GM19239 (cell line): ENCODE measurements at regions not wholly inside any gene's neighbourhood (a gene's known extent, or its start where the extent isn't known, plus 50 kb on each side); places are given as distances from the start of the nearest gene placed in this dataset.

Experiments used
- DNase-seq: peaks from one replicate; pipeline ENCODE4 v3.0.0; 2011; ENCODE audit warnings: low spot score; ENCODE audit not compliant: insufficient read length
- FAIRE-seq: peaks from 2 replicates; lab custom pipeline; 2011; peaks lifted over from hg19 to GRCh38; lab: Jason Lieb, UNC

DNA sequence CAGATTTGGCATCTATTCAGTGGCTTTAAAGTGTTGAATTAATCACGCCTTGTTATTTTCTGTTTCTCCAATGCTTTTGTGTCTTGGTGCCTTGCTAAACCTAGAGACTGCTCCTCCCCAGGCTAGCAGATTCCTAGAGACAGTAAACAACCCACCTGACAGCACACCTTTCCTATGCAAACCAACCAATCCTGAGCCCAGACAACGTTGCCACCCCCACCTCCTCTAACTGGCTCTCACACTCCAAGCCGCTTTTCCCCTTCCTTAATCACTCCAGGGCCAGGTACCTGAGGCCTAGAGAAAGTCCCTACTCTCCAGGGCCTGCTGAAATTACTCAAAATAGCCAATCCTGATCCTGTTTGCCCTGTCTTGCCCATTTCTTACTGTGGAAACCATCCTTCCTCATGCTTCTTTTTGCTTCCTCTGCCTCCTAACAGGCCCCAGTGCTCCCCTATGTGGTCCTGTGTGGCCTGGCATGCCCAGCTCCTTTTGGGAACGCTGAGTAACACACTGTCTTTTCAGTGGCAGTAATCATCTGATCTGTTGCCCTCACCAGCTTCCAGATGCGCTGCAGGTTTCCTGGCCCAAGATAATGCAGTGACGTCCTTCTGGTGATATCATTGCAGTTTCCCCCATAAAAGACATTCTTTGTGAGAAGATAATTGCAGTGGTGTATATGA, 53.4 kb downstream of the GAS1 start:
- DNase-seq (no peak), FAIRE-seq (no peak)

DNA sequence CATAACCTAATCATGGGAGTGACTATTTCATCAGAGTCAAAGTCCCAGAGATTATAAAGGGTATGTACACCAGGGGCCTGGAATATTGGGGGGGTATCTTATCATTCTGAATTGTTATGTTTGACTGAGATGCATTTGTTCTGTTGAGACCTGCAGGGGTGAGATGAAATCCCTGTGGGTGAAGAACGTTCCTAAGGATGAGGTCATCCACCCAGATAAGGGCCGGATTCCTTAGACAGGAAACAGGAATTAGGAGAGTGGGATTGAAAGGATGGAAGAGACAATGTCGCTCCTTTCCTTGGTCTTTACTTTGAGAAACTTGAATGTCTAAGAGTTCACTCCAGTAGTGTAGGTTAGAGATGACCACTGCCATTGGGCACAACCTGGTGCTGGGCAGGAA, 54.7 kb downstream of the GAS1 start:
- FAIRE-seq (no peak), DNase-seq (no peak)

DNA sequence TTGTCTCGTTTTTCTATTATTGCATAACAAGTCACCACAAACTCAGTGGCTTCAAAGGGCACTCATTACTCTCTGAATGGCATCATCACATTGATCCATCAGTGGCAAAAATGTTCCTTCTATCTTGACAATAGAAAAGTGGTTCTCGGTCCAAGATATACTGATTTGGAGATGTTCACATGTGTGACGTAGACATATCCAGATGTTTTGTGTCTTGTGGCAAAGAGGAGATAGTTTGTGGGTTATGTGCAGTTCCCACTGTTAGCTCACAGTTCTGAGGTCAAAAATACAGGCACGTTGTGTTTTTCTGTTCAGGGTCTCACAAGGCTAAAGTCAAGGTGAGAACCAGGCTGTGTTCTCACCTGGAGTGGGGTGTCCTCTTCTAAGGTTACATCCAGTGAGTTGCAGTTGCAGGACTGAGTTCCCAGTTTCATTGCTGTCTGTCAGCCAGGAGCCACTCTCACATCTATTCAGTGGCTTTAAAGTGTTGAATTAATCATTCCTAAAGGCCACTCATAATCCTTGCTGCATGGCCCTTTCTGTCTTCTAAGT, 55.3 kb downstream of the GAS1 start:
- FAIRE-seq = no peak
- no peak for DNase-seq

DNA sequence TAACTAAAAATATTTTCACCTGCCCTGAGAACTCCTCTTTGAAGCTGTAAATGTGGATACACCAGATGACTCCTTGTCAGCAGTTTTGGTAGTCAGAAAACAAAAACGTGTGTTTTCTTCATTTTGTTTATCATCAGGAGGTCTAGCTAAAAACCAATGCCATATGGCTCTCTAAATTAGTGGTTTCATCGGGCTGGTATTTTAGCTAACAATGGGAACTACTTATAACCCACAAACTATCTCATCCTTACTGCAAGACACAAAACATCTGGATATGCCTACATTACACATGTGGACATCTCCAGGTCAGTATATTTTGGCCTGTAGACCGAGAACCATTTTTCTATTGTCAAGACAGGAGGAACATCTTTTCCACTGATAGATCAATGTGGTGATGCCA, 56.2 kb downstream of the GAS1 start:
- no peak for DNase-seq
- FAIRE-seq = no peak

DNA sequence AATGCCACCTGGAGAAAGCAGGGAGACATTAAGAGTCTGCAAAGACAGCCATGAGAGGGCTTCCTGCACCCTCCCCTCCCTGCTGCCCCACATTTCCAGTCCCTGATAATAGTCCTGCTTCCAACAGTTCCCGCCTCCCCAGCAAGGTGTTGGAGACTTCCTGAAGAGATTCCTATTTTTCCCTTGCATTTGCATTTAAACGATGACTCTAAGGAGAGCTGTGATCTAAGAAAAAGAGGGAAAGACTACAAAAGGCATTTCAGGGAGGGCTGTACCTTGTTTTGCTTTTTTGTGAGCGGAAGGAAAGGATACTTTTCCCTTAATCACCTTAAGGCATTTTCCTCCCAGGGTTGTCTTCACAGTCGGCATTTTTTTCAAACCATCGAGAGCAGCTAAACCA, 62.1 kb downstream of the GAS1 start:
- FAIRE-seq (no peak), DNase-seq (no peak)

DNA sequence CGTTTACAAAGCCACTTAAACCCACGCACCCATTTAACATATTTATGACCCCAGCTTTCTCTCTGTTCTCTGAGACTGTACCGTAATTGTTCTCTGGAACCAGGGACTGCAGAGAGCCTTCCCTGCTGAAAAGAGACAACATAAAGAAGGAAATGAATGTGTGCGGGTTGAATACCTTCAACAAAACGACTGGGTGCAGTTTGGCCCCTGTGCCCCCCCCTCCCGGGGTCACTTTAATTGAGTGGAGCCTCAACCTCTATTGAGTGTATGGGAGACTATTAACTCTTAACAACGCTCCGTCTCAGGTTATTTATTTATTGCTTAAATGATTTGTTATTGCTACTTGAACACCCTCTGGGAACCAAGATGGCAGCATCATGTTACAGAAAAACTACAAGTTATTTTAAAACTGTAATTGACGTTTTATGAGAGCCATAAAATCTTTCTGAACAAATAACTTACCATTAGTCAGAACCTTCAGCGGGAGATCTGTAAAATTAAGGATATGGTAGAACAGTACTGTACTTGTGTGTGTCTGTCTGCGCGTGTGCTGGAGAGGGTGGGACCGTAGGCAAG, 70.6 kb downstream of the GAS1 start:
- DNase-seq (no peak), FAIRE-seq (no peak)

DNA sequence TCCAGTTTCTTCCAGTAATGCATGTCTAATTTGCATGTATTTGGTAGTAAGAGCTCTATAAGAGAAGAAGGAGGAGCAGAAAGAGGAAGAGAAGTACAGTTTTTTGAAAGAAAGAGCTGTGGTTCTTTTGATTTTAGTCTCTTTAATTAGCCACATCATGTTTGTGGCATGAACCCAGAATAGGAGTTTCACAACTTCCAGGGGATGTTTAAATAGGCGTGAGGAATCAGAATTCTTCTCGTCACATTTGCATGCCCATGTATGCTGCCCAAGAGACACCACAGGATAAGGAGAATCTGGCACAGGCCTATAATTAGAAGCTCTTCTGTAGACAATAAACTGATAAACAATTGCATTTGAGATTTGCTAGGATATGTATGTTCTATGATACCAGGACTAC, 78.7 kb downstream of the GAS1 start:
- no peak for FAIRE-seq

DNA sequence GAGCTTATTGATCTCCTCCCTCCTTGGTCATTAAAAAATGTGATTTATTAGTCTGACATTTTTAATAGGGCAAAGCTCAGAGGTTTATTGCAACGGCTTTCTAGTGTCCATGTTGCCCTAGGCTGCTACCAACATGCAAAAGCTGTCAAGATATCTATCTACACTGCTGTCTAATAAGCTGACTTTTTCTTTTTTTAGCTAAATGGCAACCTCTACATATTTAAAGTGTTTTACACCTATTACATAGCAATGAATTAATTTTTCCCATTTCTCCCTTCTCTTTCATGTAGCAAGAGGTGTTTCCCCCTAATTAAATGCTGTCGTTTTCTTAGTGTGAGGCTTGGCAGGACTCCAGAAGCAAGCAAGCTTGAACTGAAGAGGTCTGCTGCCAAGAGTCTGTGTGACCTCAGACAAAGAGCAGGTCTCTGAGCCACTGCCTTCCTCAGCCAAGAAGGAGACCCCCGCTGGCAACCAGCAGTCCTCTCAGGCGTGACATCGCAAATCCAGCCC, 79.4 kb downstream of the GAS1 start:
- DNase-seq = no peak
- no peak for FAIRE-seq

More for the DNA sequence above, 78.7 kb downstream of the GAS1 start:
- DNase-seq = no peak

DNA sequence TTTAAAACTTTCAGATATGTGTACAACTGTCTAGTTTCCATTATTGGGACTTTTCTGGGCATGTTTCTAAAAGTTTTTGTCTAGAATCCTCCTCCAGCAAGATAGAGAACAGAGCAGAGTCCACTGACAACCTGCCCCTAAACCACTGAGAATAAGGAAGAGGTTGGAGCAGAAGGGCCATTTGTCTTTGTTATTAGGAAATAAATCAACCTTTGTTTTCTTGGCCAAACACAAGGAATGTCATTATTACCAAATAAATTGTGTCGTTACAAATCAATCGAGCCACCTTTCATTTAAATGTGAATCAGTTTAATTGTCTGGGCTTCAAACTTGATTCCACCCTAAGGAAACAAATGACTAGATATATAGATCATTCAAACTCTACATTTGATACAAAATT, 81.4 kb downstream of the GAS1 start:
- DNase-seq (no peak), FAIRE-seq (no peak)

DNA sequence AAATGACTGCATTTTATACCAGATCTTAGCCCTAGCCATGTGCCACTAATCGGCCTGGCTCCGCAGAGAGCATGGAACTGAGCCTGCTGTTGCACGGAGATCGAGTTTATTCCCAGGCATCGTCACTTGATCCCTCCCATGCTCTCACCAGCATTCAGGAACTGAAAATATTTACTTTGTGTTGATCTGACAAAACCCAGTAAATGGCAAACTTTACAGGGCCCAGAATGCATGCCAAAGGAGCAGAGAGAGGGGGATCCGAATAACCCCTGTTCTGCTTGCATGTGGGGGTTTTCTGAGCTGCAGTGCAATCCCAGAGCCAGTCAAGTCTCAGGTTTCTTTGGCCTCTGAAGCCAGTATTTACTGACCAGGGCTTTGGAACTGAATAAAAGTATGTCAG, 87.3 kb downstream of the GAS1 start:
- no peak for DNase-seq
- FAIRE-seq = no peak

DNA sequence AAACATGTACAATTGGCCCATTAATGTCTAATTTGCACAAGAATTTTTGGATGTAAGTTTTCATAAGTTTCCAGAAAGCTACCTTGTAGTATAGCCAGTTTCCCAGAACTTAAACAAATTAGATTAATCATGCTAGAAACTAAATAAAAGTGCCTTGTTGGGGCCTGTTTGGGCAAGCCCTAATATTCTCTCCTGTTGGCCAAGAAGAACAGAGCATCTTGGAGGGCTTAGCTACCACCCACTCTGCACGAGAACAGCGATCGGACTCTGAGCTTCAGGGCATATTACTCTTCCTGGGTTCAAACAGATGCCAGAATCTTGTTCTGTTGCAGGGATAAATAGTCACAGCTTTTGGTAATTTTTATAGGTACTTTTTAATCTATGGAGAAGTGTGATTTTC, 88.2 kb downstream of the GAS1 start:
- FAIRE-seq (no peak), DNase-seq (no peak)

DNA sequence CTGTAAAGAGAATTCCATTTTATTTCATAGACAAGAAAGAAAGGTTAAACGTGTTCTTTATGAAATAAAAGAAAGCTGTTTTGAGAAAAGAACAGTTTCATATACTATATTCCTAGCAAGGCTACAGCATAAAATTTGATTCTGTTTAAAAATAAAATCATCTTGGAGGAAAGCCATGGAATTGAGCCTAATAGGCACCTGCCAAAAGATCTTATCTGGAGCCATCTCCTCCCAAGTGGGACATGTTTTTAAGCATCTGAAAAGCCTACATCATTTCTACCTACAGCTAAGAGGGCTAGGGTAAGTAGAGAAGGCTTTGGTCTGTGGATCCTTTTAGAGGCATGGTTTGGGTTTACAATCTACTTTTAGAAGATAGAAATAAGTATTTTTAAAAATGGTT, 89.3 kb downstream of the GAS1 start:
- no peak for DNase-seq
- FAIRE-seq = no peak

DNA sequence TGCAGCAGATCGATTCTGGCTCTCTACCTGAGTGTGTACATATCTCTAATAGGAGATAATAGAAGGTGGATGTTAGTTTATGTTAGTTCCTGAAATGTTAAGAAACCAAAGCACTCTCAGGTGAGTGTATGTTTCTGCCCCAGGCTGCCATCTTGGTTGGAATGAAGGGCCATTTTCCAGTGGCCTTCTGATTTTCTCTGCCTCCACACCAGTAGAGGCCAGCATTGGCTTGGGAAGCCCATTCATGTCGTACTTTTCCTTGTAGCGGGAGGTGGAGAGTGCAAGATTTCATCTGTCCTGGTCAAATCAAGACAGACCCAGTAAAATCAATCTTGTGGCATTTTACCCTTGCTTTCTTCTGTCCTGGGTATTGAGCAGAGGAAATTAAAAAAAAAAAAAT, 91.0 kb downstream of the GAS1 start:
- FAIRE-seq (no peak), DNase-seq (no peak)

DNA sequence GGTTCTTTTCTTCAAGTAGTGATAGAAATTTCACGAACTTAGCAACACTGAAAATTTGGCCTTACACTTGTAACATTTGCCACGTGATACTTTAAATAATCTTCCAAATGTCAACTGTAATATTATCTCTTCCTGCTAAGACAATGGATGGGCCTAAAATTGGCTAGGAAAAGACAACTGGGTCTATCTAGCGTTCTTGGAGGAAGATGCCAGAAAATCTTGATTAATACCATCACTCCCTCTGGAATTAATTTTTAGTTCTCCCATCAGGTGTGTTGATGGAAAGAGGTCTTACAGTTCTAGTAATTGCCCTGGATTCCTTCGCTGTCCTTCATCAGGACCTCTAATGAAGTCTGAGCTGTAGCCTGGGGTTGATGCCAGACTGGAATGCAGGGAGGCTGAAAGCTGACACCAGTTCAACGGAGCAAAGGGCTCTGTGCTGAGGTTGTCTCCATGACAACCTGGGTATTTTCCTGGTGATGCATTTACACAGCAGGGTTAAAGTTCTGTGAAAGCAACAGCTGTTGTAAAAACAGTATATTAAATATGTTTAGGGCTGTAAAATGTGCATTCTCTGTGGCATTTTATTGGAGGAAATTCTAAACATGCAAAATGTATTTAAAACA, 92.3 kb downstream of the GAS1 start:
- no peak for FAIRE-seq
- DNase-seq = no peak

DNA sequence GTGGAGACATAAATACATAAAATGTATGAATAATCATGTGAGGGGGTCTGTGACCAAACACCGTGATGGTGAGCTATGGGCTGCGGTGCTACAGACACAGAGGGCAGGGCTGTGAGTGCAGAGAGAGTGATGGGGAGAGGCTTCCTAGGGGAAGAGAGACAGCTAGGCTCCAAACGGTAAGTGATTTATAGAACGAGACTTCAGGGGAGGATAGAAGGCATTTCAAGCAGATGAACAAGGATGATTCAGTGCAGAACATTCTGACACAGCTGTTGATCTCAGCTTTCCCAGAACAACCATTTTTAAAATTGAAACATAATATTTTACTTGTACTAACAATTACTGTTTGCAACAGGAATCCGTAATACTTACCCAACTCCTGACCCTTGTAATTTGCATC, 100.7 kb downstream of the GAS1 start:
- FAIRE-seq (no peak), DNase-seq (no peak)

DNA sequence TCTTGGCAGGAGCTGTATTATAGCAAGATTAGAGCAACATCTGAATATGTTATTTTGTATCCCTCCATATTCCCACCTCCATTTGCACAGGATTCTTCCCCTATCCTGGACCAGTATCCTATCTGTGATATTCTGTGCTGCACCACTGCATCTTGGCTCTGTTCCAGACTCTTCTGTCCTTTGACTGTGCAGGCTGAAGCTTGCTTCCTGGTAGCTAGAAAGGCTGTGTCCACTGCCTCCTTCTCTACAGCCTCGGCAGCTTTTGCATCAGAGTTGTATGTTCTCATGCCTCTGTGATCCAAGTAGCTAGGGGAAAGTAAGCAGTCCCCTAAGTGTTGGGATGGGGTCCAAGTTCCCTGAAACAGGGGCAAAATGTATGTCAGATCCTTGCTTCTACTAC, 104.1 kb downstream of the GAS1 start:
- DNase-seq (no peak), FAIRE-seq (no peak)

DNA sequence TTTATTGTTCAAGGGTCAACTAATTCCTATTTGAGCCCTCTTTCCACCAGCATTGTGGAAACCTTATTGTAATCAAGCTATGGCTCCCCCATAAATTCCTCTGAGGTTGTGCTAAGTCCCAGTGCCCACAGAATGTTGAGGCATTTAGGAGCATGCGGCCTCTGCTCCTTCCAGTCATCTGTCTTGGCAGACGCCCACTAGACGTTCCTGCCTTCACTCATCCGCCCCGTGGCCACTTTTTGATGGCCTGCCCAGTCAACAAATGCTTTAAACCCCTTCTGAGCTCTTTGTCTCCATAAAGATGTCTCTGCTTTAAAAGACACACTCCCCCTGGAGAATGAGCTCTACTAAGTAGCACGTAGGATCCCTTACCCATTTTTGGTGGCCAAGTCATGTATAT, 104.7 kb downstream of the GAS1 start:
- no peak for FAIRE-seq
- DNase-seq = no peak

DNA sequence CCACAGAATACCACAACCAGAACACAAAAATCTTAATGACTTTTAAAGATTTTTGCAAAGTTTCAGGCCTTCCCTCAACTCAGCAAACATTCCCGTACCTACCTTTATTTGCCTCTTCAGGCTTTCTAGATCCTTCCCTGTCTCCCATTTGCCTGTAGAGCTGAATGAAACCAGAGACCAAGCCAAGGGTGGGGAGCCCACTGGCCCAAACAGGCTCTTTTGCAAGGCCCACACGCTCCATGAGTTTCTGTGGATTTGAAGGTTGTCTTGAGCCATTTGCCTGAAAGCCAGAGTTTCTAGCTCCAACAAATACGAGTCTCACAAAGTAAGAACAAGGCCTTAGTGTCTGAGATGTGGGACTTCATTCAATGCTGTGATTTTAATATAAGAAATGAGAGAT, 107.8 kb downstream of the GAS1 start:
- FAIRE-seq (no peak), DNase-seq (no peak)

DNA sequence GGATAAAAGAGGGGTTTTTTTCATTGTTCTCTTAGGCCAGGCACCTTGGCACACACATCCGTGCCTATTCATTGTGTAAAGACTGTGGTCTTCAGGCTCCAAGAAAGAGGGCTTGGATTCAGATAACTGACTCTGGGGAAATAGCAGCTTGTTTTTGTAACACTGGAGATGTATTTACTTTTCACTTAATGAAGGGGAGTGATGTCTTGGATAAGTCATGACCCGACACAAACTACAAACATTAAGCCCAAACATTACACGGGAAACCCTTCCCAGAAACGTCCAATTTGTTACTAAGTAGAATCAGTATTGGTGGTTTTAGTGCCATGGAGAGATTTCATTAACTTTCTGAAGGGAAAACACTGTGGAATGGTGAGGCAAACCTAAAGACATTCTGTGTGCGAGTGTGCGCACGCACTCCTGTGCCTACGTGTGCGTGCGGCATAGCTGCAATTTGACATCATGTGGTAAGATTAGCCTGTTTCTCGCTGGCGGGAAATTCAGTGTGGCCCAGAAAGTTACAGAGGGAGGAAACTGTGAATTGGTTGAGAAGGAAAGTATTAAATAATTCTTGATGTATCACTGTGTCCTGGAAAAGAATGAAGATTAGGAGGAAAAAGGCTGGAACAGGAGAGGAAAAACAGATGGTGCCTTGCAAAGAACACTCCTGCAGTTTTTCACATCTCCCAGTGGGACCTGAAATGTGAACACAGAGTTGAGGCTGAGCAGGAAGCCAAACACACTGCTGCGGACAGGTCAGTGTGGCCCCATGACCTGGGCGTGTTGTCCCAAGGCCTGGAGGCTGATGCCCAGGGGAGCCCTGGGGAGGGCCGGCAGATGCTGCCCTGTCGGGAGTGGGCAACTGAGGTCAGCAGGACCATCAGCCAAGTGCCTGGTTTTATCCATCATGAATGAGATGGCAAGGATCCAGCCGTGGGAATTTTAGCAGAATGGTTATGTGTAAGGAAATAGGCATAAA, 108.5 kb downstream of the GAS1 start:
- FAIRE-seq (no peak), DNase-seq (no peak)

DNA sequence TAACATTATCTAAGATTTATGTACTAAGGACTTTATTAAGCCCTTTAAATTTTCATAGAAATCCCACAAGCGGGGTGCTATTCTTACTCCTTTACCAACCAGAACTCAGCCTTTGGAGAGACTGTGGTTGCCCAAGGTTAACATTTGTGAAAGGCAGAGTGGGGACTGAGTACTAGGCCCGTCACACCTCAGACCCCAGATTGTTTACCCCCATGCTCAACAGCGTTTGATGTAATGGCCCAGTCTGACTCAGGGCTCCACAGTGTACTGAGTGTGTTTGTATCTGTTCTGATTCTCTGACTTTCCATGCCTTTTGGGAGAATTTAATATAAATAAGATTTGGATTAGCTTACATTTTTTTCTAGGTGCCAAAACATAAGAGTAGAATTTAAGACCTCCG, 110.0 kb downstream of the GAS1 start:
- FAIRE-seq = no peak
- DNase-seq = no peak
